ENCODE measurements at regions not wholly inside any gene's neighbourhood (a gene's known extent, or its start where the extent isn't known, plus 50 kb on each side); places are given as distances from the start of the nearest gene placed in this dataset.

GRCh38 chr3:124478830-124479229 lies 251.4 kb upstream of the UMPS start:
- WGBS, 2 donors, result 85 to 92% methylated on average over 2 of the region's 2 CpGs
- intact Hi-C loops (cut with DNase I; ENCODE audit: low total_unique reads), result no loop called here
- TF ChIP-seq, protein P1, sequence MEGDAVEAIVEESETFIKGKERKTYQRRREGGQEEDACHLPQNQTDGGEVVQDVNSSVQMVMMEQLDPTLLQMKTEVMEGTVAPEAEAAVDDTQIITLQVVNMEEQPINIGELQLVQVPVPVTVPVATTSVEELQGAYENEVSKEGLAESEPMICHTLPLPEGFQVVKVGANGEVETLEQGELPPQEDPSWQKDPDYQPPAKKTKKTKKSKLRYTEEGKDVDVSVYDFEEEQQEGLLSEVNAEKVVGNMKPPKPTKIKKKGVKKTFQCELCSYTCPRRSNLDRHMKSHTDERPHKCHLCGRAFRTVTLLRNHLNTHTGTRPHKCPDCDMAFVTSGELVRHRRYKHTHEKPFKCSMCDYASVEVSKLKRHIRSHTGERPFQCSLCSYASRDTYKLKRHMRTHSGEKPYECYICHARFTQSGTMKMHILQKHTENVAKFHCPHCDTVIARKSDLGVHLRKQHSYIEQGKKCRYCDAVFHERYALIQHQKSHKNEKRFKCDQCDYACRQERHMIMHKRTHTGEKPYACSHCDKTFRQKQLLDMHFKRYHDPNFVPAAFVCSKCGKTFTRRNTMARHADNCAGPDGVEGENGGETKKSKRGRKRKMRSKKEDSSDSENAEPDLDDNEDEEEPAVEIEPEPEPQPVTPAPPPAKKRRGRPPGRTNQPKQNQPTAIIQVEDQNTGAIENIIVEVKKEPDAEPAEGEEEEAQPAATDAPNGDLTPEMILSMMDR (IDR thresholded peaks at IDR 0.05), result no peak
- TF ChIP-seq POLR2A (IDR thresholded peaks at IDR 0.05), result no peak
- no peak for DNase-seq (ENCODE audit: low spot score in 2 of 2)
- H3K4me3 ChIP-seq (ENCODE audit: low read depth, poor library complexity, severe bottlenecking), result no peak overlapping the region

- TF ChIP-seq, protein P1 (IDR thresholded peaks at IDR 0.05), result no peak
- TF ChIP-seq POLR2A (IDR thresholded peaks at IDR 0.05), result no peak
- no peak for DNase-seq (ENCODE audit: low spot score in 2 of 2)
- WGBS, 2 donors, result 70 to 78% methylated on average over 2 of the region's 2 CpGs
- intact Hi-C loops (cut with DNase I; ENCODE audit: low total_unique reads), result no loop called here
- no peak overlapping the region for H3K4me3 ChIP-seq (ENCODE audit: low read depth, poor library complexity, severe bottlenecking)
These were observed 246.3 kb upstream of the UMPS start for GRCh38 chr3:124483915-124484470.

GRCh38 chr3:124486324-124486723 lies 243.9 kb upstream of the UMPS start:
- TF ChIP-seq, protein P1 (IDR thresholded peaks at IDR 0.05), result no peak
- no peak for TF ChIP-seq POLR2A (IDR thresholded peaks at IDR 0.05)
- intact Hi-C loops (cut with DNase I; ENCODE audit: low total_unique reads), result no loop called here
- no peak for DNase-seq (ENCODE audit: low spot score in 2 of 2)
- H3K4me3 ChIP-seq (ENCODE audit: low read depth, poor library complexity, severe bottlenecking), result no peak overlapping the region
- WGBS, 2 donors, result 73 to 82% methylated on average over 2 of the region's 2 CpGs

DNA sequence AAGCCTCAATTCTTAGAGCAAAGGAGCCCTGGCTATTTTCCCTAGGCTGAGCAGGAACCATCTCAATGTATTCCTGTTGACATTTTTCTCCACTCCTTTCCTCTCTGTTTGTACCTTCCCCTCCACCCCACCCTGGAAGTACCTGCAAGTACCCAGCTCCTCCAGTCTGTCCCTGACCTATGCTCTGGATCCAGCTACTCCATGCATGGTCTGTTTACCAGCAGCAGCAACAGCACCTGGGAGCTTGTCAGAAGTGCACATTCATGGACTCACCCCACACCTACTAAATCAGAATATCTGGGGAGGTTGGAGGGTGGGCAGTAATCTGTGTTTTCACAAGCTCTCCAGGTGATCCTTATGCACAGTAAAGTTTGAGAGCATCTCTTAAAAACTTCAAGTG lies 240.7 kb upstream of the UMPS start:
- intact Hi-C loops (cut with DNase I; ENCODE audit: low total_unique reads), result no loop called here
- no peak overlapping the region for H3K4me3 ChIP-seq (ENCODE audit: low read depth, poor library complexity, severe bottlenecking)
- TF ChIP-seq POLR2A (IDR thresholded peaks at IDR 0.05), result no peak
- TF ChIP-seq, protein P1 (IDR thresholded peaks at IDR 0.05), result no peak
- no peak for DNase-seq (ENCODE audit: low spot score in 2 of 2)

DNA sequence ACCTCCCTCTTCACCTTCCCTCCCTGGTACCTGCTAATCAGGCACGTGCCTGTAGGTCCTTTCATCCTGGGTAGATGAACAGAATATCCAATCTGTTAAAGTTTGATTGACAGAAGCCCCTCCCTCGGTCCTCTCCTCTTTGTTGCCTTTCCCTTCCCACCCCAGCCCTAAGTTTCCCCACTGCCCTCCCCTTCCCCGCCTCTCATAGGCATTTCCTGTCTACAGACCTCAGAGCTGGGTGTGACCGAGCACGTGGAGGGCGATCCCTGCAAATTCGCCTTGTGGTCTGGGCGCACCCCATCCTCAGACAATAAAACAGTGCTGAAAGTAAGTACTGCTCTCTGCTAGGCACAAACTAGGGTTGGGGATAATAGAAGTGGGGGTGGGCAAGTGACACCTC lies 239.2 kb upstream of the UMPS start:
- TF ChIP-seq, protein P1 (IDR thresholded peaks at IDR 0.05), result no peak
- no peak for TF ChIP-seq POLR2A (IDR thresholded peaks at IDR 0.05)
- WGBS, 2 donors, result 62 to 69% methylated on average over 8 of the region's 8 CpGs
- H3K4me3 ChIP-seq (ENCODE audit: low read depth, poor library complexity, severe bottlenecking), result no peak overlapping the region
- no peak for DNase-seq (ENCODE audit: low spot score in 2 of 2)
- intact Hi-C loops (cut with DNase I; ENCODE audit: low total_unique reads), result no loop called here

GRCh38 chr3:124491875-124492274 lies 238.4 kb upstream of the UMPS start:
- TF ChIP-seq, protein P1 (IDR thresholded peaks at IDR 0.05), result no peak
- DNase-seq (ENCODE audit: low spot score in 2 of 2), result no peak
- no peak overlapping the region for H3K4me3 ChIP-seq (ENCODE audit: low read depth, poor library complexity, severe bottlenecking)
- intact Hi-C loops (cut with DNase I; ENCODE audit: low total_unique reads), result no loop called here
- whole genome bisulfite sequencing, 2 donors, result 93 to 95% methylated on average over 3 of the region's 3 CpGs
